ENCODE measurements at regions not wholly inside any gene's neighbourhood (a gene's known extent, or its start where the extent isn't known, plus 50 kb on each side); places are given as distances from the start of the nearest gene placed in this dataset.

GRCh38 chr6:137738931-137739504 lies 128.0 kb upstream of the TNFAIP3 start:
- peaks cover 8% of the 10 kb centered on the region for H3K27me3 Mint-ChIP-seq
- no peak for DNase-seq (ENCODE audit: extremely low spot score, unreplicated experiment)
- peaks cover 10% of the 10 kb centered on the region for H3K9me3 Mint-ChIP-seq
- TF ChIP-seq, protein P1, sequence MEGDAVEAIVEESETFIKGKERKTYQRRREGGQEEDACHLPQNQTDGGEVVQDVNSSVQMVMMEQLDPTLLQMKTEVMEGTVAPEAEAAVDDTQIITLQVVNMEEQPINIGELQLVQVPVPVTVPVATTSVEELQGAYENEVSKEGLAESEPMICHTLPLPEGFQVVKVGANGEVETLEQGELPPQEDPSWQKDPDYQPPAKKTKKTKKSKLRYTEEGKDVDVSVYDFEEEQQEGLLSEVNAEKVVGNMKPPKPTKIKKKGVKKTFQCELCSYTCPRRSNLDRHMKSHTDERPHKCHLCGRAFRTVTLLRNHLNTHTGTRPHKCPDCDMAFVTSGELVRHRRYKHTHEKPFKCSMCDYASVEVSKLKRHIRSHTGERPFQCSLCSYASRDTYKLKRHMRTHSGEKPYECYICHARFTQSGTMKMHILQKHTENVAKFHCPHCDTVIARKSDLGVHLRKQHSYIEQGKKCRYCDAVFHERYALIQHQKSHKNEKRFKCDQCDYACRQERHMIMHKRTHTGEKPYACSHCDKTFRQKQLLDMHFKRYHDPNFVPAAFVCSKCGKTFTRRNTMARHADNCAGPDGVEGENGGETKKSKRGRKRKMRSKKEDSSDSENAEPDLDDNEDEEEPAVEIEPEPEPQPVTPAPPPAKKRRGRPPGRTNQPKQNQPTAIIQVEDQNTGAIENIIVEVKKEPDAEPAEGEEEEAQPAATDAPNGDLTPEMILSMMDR (conservative IDR thresholded peaks at IDR 0.05): no peak
- H3K36me3 Mint-ChIP-seq: peaks cover 4% of the 10 kb centered on the region
- H3K4me3 Mint-ChIP-seq: no peak overlapping the region
- H3K27ac Mint-ChIP-seq: no peak overlapping the region
- H3K4me1 Mint-ChIP-seq (ENCODE audit: unreplicated experiment): no peaks in the 10 kb centered on the region

- Mint-ChIP-seq H3K4me3 (no peak overlapping the region), H3K4me1 (ENCODE audit: unreplicated experiment) (no peaks in the 10 kb centered on the region), H3K36me3 (peaks cover 4% of the 10 kb centered on the region), H3K27ac (no peak overlapping the region), H3K9me3 (peaks cover 7% of the 10 kb centered on the region), H3K27me3 (peaks cover 8% of the 10 kb centered on the region)
- TF ChIP-seq, protein P1 (conservative IDR thresholded peaks at IDR 0.05): no peak
- DNase-seq (ENCODE audit: extremely low spot score, unreplicated experiment): no peak
Observed at GRCh38 chr6:137739544-137739943, 127.5 kb upstream of the TNFAIP3 start.

DNA sequence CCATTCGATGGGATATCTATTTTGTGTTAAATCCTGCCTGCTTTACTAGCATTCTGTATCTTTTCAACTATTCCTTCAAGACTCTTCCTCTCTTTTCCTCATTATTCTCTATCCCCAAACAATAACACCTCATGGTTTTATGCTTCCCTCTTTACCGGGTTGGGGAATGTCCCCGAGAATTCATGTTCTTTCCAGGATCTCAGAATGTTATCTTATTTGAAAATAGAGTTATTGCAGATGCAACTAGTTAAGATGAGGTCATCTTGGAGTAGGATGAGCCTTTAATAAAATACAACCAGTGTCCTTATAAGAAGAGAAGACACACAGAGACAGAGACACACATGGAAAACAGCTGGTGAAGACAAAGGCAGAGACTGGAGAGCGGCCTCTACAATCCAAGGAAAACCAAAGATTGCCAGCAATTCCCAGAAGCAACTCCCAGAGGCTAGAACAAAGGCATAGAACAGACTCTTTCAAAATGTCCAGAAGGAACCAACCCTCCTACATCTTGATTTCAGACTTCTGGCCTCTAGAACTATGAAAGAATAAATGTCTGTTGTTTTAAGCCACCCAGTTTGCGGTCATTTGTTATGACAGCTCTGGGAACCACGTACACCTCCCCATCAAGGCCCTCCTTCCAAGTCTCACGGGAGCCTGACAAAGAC lies 126.8 kb upstream of the TNFAIP3 start:
- H3K36me3 Mint-ChIP-seq: peaks cover 4% of the 10 kb centered on the region

DNA sequence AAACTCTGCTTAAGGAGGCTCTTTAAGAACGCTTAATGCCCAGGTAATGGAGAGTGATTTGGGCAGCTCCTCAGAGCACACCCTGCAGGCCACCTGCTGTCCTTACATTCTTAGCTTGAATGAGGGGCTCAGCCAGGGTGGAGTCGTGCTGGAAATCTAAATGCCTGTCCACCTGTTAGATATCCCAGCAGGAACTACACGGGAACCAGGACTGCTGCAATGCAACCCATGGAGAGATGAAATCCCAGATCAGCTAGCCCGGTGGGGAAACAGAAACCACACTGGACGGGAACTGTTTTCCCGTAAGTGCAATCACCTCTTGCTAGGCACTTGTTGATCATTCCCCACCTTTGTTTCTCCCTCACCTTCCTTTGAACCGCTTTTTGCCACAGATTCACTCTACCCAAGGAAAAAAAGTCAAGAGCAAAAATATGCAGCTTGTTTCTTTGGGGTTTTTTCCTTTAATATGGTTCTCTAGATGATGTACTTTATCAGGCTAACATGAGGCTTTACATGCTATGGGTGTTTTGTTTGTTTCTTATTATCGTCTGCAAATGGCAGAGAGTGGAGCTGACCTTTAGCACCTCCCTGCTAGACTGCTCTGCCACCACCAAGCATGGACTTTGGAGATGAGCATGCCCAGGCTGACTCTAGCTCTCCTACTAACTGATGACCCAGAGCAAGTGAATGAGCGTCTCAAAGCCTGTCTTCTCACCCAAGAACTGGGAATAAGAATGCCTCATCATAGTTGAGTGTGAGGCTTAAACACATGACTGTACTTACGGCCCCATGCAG lies 125.9 kb upstream of the TNFAIP3 start:
- TF ChIP-seq, protein P1 (conservative IDR thresholded peaks at IDR 0.05): no peak
- no peaks in the 10 kb centered on the region for H3K4me1 Mint-ChIP-seq (ENCODE audit: unreplicated experiment)
- peaks cover 4% of the 10 kb centered on the region for H3K36me3 Mint-ChIP-seq
- DNase-seq (ENCODE audit: extremely low spot score, unreplicated experiment): no peak
- H3K4me3 Mint-ChIP-seq: no peak overlapping the region
- H3K27ac Mint-ChIP-seq: no peak overlapping the region
- H3K9me3 Mint-ChIP-seq: peaks cover 7% of the 10 kb centered on the region
- H3K27me3 Mint-ChIP-seq: peaks cover 8% of the 10 kb centered on the region

More for the DNA sequence above, 126.8 kb upstream of the TNFAIP3 start:
- no peak for DNase-seq (ENCODE audit: extremely low spot score, unreplicated experiment)
- Mint-ChIP-seq H3K27ac (no peak overlapping the region), H3K4me1 (ENCODE audit: unreplicated experiment) (no peaks in the 10 kb centered on the region), H3K4me3 (no peak overlapping the region), H3K27me3 (peaks cover 8% of the 10 kb centered on the region), H3K9me3 (peaks cover 7% of the 10 kb centered on the region)
- TF ChIP-seq, protein P1 (conservative IDR thresholded peaks at IDR 0.05): no peak

DNA sequence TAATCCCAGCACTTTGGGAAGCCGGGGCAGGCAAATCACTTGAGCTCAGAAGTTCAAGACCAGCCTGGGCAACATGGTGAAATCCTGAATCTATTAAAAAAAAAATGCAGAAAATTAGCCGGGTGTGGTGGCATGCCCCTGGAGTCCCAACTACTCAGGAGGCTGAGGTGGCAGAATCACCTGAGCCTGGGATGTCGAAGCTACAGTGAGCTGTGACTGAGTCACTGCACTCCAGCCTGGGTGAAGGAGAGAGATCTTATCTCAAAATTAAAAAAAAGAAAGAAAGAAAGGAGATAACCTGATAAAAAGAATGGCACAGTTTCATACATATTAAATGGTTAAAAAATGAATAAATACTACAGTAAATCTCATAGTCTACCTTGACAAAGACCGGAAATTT lies 123.6 kb upstream of the TNFAIP3 start:
- no peak overlapping the region for H3K4me3 Mint-ChIP-seq
- H3K27ac Mint-ChIP-seq: no peak overlapping the region
- peaks cover 4% of the 10 kb centered on the region for H3K36me3 Mint-ChIP-seq
- DNase-seq (ENCODE audit: extremely low spot score, unreplicated experiment): no peak
- TF ChIP-seq, protein P1 (conservative IDR thresholded peaks at IDR 0.05): no peak
- peaks cover 7% of the 10 kb centered on the region for H3K9me3 Mint-ChIP-seq
- no peaks in the 10 kb centered on the region for H3K4me1 Mint-ChIP-seq (ENCODE audit: unreplicated experiment)
- H3K27me3 Mint-ChIP-seq: peaks cover 8% of the 10 kb centered on the region

Data from type B pancreatic cell (in vitro differentiated cells).